GM21619 (cell line): ENCODE measurements at regions not wholly inside any gene's neighbourhood (a gene's known extent, or its start where the extent isn't known, plus 50 kb on each side); places are given as distances from the start of the nearest gene placed in this dataset.
"Not testable (repeated sequence)": the region's sequence is repeated elsewhere in the genome, so short reads cannot be mapped to it uniquely, and the experiment has no call there.

Source experiments
- ATAC-seq: cut with Tn5 transposase; IDR thresholded peaks from one replicate; pipeline ENCODE4 v1.9.1; 2021; ENCODE audit not compliant: unreplicated experiment

DNA sequence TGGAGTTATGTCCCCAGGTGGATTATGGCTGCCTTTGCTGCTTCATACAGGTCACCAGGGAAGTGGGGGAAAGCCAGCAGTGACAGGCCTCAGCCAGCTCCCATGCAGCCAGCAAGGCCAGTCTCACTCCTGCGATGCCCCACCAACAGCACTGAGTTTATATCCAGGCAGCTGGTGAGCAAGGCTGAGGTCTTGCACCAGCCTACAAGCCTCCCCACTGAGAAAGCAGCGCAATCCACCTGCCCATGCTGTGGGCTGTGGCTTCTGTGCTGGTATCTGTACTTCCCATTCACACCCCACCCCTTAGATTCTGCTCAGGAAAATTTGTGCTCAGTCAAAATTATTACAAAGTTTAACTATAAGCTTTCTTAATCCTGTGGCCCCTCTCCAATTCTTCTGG, 153.5 kb downstream of the HHIP start:
- ATAC-seq, result no peak

- ATAC-seq, result no peak
Measured at GRCh38 chr4:144801731-144802130, 155.8 kb downstream of the HHIP start.

- ATAC-seq, result no peak
Measured at GRCh38 chr4:144808034-144808433, 162.1 kb downstream of the HHIP start.

GRCh38 chr4:144809056-144809640, 163.2 kb downstream of the HHIP start:
- ATAC-seq, result no peak

DNA sequence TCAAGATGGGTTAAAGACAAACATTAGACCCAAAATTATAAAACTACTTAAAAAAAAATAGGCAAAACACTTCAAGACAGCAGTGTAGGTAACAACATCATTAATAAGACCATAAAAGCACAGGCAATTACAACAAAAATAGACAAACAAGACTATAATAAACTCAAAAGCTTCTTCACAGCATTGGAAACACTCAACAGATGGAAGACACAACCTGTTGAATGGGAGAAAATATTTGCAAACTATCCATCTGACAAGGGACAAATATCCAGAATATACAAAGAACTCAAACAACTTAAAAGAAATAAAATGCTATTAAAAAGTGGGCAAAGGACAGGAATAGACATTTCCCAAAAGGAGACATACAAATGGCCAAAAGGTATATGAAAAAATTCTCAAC, 170.7 kb downstream of the HHIP start:
- no peak for ATAC-seq

DNA sequence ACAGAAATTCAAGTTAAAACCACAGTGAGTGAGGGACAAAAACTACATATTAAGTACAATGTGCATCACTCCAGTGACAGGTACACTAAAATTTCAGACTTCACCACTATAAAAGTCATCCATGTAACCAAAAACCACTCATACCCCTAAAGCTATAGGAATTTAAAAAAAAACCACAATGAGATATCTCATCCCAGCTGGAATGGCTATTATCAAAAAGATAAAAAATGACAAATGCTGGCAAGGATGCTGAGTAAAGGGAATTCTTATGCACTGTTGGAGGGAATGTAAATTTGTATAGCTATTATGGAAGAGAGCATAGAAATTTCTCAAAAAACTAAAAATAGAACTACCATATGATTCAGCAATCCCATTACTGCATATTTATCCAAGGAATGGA, 171.1 kb downstream of the HHIP start:
- ATAC-seq, result no peak

DNA sequence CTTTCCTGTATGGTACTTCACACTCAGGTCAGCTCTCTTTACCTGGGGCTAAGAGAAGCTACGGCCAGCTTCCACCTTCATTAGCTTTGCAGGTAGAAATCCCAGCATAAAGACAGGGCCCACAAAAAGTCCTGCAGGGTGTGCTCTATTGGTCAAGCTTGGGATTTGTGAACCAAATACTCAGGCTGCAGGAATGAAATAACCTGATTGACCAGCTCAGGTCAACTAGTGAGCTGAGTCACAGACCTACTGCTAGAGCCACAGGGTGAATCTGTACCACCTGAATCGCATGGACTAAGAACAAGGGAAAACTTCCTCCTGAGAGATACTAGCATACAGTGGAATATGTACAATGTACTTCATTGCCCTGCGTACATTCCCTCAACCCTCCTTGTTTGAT, 172.2 kb downstream of the HHIP start:
- ATAC-seq, result no peak

GRCh38 chr4:144819591-144819990, 173.6 kb downstream of the HHIP start:
- no peak for ATAC-seq

GRCh38 chr4:144820011-144820727, 174.2 kb downstream of the HHIP start:
- no peak for ATAC-seq

GRCh38 chr4:144820728-144821085, 174.8 kb downstream of the HHIP start:
- no peak for ATAC-seq

GRCh38 chr4:144831971-144832370, 186.0 kb downstream of the HHIP start:
- ATAC-seq, result no peak

- no peak for ATAC-seq
Measured at GRCh38 chr4:144845411-144845810, 199.5 kb downstream of the HHIP start.

- ATAC-seq, result no peak
Measured at GRCh38 chr4:144851948-144852347, 206.0 kb downstream of the HHIP start.

GRCh38 chr4:144861471-144861870, 215.5 kb downstream of the HHIP start:
- no peak for ATAC-seq

- ATAC-seq, result no peak
Measured at GRCh38 chr4:144862210-144862609, 216.3 kb downstream of the HHIP start.

DNA sequence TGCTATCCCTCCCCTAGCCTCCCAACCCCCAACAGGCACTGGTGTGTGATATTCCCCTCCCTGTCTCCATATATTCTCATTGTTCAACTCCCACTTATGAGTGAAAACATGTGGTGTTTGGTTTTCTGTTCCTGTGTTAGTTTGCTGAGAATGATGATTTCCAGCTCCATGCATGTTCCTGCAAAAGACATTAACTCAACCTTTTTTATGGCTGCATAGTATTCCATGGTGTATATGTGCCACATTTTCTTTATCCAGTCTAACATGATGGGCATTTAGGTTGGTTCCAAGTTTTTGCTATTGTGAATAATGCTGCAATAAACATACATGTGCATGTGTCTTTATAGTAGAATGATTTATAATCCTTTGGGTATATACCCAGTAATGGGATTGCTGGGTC, 218.9 kb downstream of the HHIP start:
- ATAC-seq, result not testable (repeated sequence)

DNA sequence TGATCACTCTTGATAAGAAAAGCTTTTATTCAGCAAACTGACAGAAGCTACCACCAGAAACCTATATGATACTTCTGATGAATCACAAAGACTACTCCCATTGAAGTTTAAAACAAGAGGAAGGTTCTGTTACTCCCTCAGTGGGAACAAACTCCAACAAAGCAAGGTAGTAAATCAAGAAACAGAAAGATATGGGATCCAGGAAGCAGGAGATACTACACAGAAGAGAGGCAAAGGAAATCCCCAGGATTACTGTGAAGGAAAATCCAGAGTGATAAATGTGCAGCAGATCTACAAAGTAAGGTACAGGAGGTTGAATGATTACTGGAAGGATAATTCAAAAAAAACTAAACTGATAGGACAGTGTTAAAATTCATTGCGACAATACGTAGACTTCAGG, 222.4 kb downstream of the HHIP start:
- no peak for ATAC-seq

DNA sequence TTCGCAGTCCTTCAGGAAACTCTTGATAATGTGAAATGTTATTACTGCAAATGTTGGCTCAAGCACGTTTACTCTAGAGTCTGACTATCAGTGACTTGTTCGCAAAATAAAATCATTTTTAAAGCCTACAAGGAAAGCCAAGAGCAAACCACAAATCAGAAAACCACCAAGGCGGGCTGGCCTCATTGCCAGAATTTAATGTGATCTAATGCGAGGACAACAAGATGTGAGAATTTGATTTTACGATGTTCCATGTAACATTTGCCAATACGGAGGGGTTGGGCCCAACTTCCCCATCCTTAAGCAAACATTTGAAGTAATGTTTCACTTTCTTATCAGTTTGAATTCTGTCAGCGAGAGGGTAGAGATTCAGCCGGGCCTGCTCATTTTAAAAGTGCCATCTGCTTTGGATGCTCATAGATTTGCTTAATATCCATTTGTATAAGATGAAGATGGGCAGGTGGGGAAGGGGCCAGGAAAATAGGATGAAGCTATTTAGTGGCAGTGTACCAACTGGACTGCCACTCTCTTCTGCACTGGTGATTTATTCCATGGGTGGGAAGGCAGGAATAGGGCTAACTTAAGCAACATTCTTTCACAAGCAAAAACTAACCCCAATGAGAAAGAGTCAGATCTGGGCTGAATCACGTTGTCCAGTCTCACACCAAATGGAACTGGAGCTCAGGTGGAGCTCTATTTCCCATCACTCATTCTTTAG, 225.3 kb downstream of the ANAPC10 start:
- ATAC-seq, result no peak

- ATAC-seq, result no peak
Measured at GRCh38 chr4:144873226-144873990, 224.6 kb downstream of the ANAPC10 start.

DNA sequence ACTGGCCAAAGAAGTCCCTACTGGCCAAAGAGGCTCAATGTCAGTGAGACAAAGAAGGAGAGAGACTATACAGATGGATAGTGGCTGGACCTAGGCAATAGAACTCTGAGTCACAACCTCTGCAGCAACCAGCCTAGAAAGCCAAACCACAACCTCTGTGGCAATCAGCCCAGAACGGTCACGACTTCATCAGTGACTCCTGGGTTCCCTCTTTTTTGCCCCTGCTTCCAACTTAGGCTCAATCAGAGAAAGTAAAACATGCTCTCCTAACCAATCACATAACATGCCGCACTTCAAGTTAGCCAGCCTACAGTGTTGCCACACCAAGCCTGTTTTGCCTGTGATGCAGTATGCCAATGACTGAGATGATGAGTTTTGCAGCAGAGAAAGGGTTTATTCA, 203.4 kb downstream of the ANAPC10 start:
- ATAC-seq, result no peak

DNA sequence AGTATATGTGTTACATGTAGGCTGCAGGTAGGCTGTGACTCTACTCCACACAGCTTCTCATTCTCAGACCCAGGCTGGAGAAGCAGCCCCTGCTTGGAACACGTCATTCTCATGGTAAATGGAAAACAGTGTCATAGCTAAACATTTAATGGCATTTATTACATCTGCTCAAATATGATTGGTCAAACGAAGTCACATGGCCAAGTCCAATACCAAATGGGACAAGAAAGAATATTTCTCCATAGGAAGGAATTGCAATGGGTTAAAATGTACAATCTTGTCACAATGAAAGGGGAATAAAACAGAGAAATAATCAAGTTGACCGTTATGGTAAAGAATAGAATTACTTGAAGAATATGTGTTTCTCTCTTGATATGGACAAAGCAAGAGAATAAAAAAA, 198.6 kb downstream of the ANAPC10 start:
- no peak for ATAC-seq

GRCh38 chr4:144901141-144901540, 196.9 kb downstream of the ANAPC10 start:
- no peak for ATAC-seq
